ENCODE measurements at regions not wholly inside any gene's neighbourhood (a gene's known extent, or its start where the extent isn't known, plus 50 kb on each side); places are given as distances from the start of the nearest gene placed in this dataset.

- Histone ChIP-seq H3K4me1 (ENCODE audit: control insufficient read depth in 1 of 2, insufficient read depth in 2 of 2, low read length in 2 of 2) (no peaks in the 10 kb centered on the region), H3K27ac (ENCODE audit: low read length) (no peak overlapping the region), H3K36me3 (ENCODE audit: control insufficient read depth in 1 of 2, insufficient read depth in 2 of 2, low read length in 2 of 2) (no peaks in the 10 kb centered on the region)
These were observed 147.1 kb upstream of the GHITM start for GRCh38 chr10:83991986-83992753.

GRCh38 chr10:83994325-83994724 lies 145.0 kb upstream of the GHITM start:
- Histone ChIP-seq H3K4me3 (ENCODE audit: low read depth in 1 of 2, low read length in 2 of 2) (no peak overlapping the region), H3K27ac (ENCODE audit: low read length) (no peak overlapping the region), H3K27me3 (ENCODE audit: low read depth, low read length) (no peaks in the 10 kb centered on the region), H3K9me3 (ENCODE audit: control insufficient read depth in 1 of 2, low read length in 2 of 2) (no peaks in the 10 kb centered on the region), H3K4me1 (ENCODE audit: control insufficient read depth in 1 of 2, insufficient read depth in 2 of 2, low read length in 2 of 2) (no peaks in the 10 kb centered on the region), H3K36me3 (ENCODE audit: control insufficient read depth in 1 of 2, insufficient read depth in 2 of 2, low read length in 2 of 2) (no peaks in the 10 kb centered on the region)

More at GRCh38 chr10:83991986-83992753, 147.1 kb upstream of the GHITM start:
- Histone ChIP-seq H3K4me3 (ENCODE audit: low read depth in 1 of 2, low read length in 2 of 2) (no peak overlapping the region), H3K9me3 (ENCODE audit: control insufficient read depth in 1 of 2, low read length in 2 of 2) (no peaks in the 10 kb centered on the region), H3K27me3 (ENCODE audit: low read depth, low read length) (no peaks in the 10 kb centered on the region)

DNA sequence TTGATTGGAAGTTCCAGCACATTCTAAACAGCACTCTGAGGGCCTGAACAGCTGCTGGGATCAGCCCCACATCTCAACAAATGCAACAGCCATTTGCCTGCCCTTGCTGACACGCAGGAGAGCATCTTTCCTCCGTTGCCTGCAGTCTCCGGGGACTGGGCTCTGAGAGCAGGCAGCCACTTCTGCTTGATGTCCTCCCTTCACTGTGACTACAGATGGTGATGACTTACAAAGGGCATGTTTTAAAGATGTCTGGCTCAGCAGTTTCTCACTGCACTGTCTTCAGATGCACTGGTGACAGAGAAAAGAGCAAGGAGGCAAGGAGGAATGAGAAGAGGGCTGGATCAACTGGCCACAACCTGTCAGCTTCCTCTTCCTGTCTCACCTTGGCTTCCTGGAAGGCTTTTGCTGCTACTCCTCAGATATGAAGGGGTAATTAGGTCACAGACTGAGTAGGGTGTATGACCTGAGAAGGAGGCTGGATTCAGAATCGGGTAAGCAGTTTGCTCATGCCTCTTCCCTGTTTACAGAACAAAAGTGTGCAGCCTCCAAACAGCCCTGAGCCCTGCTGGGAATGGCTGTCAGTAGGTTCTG lies 143.5 kb upstream of the GHITM start:
- H3K9me3 ChIP-seq (ENCODE audit: control insufficient read depth in 1 of 2, low read length in 2 of 2): no peaks in the 10 kb centered on the region
- no peaks in the 10 kb centered on the region for H3K27me3 ChIP-seq (ENCODE audit: low read depth, low read length)
- H3K4me1 ChIP-seq (ENCODE audit: control insufficient read depth in 1 of 2, insufficient read depth in 2 of 2, low read length in 2 of 2): no peaks in the 10 kb centered on the region
- no peak overlapping the region for H3K27ac ChIP-seq (ENCODE audit: low read length)
- H3K4me3 ChIP-seq (ENCODE audit: low read depth in 1 of 2, low read length in 2 of 2): no peak overlapping the region
- no peaks in the 10 kb centered on the region for H3K36me3 ChIP-seq (ENCODE audit: control insufficient read depth in 1 of 2, insufficient read depth in 2 of 2, low read length in 2 of 2)

GRCh38 chr10:84004221-84004620 lies 135.1 kb upstream of the GHITM start:
- no peaks in the 10 kb centered on the region for H3K36me3 ChIP-seq (ENCODE audit: control insufficient read depth in 1 of 2, insufficient read depth in 2 of 2, low read length in 2 of 2)
- H3K4me1 ChIP-seq (ENCODE audit: control insufficient read depth in 1 of 2, insufficient read depth in 2 of 2, low read length in 2 of 2): no peaks in the 10 kb centered on the region
- no peak overlapping the region for H3K27ac ChIP-seq (ENCODE audit: low read length)
- no peak overlapping the region for H3K4me3 ChIP-seq (ENCODE audit: low read depth in 1 of 2, low read length in 2 of 2)
- no peaks in the 10 kb centered on the region for H3K9me3 ChIP-seq (ENCODE audit: control insufficient read depth in 1 of 2, low read length in 2 of 2)
- no peaks in the 10 kb centered on the region for H3K27me3 ChIP-seq (ENCODE audit: low read depth, low read length)

DNA sequence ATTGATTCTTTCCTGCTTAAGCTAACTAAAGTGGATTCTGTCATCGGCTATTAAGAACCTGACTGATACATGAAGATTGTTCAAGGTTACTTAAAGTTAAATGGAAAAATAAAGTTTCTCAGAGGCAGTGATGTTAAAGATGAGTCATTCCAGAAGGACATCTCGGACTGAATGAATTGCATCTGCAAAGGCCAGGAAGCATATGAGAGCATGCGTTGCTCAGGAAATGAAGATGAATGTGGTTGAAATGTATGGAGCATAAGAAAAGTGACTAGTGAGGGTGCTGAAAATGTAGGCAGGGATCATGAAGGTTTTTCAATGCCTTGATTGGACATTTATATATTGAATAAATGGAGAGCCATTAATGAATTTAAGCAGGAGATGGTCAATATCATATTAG lies 133.9 kb upstream of the GHITM start:
- Histone ChIP-seq H3K27ac (ENCODE audit: low read length) (no peak overlapping the region), H3K4me1 (ENCODE audit: control insufficient read depth in 1 of 2, insufficient read depth in 2 of 2, low read length in 2 of 2) (no peaks in the 10 kb centered on the region), H3K9me3 (ENCODE audit: control insufficient read depth in 1 of 2, low read length in 2 of 2) (no peaks in the 10 kb centered on the region), H3K27me3 (ENCODE audit: low read depth, low read length) (no peaks in the 10 kb centered on the region), H3K36me3 (ENCODE audit: control insufficient read depth in 1 of 2, insufficient read depth in 2 of 2, low read length in 2 of 2) (no peaks in the 10 kb centered on the region), H3K4me3 (ENCODE audit: low read depth in 1 of 2, low read length in 2 of 2) (no peak overlapping the region)

DNA sequence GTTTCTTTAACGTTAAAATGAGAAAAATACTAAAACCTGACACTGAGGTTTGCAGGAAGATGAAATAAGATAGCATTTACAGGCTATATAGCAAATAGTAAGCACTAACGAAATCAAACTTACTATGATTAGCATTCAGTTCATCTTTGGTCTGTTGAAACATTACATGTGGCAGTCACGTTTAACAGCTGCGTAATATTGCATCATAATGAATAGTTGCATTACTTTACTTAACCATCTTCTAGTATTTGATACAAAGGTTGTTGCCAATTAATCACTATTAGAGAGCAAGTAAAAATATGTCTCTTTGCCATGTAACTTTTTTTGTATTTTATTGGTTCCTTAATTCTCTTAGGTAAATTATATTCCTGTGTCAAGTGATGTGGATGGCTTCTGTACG lies 131.8 kb upstream of the GHITM start:
- H3K9me3 ChIP-seq (ENCODE audit: control insufficient read depth in 1 of 2, low read length in 2 of 2): no peaks in the 10 kb centered on the region
- H3K36me3 ChIP-seq (ENCODE audit: control insufficient read depth in 1 of 2, insufficient read depth in 2 of 2, low read length in 2 of 2): no peaks in the 10 kb centered on the region
- no peak overlapping the region for H3K4me3 ChIP-seq (ENCODE audit: low read depth in 1 of 2, low read length in 2 of 2)
- no peak overlapping the region for H3K27ac ChIP-seq (ENCODE audit: low read length)
- H3K4me1 ChIP-seq (ENCODE audit: control insufficient read depth in 1 of 2, insufficient read depth in 2 of 2, low read length in 2 of 2): no peaks in the 10 kb centered on the region
- no peaks in the 10 kb centered on the region for H3K27me3 ChIP-seq (ENCODE audit: low read depth, low read length)

DNA sequence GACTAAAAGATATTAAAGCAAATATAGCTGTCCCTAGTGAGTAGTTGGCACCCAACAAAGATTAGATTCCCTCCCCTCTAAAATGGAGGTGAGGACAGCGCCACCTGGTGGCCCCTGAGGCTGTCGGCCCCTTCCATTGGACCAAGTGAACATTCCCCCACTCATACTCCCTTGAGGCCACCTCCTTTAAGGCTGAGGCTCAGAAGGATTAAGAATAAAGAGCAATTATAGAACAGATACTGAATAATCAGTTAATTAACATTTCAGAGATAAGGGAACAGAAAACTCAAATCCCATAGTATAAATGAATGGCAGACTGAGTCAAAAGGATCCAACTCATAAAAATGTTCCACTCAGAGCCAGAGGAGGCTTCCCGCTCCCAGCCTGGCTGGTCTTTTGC lies 130.4 kb upstream of the GHITM start:
- H3K27me3 ChIP-seq (ENCODE audit: low read depth, low read length): no peaks in the 10 kb centered on the region
- H3K4me3 ChIP-seq (ENCODE audit: low read depth in 1 of 2, low read length in 2 of 2): no peak overlapping the region
- no peak overlapping the region for H3K27ac ChIP-seq (ENCODE audit: low read length)
- no peaks in the 10 kb centered on the region for H3K9me3 ChIP-seq (ENCODE audit: control insufficient read depth in 1 of 2, low read length in 2 of 2)
- no peaks in the 10 kb centered on the region for H3K4me1 ChIP-seq (ENCODE audit: control insufficient read depth in 1 of 2, insufficient read depth in 2 of 2, low read length in 2 of 2)
- no peaks in the 10 kb centered on the region for H3K36me3 ChIP-seq (ENCODE audit: control insufficient read depth in 1 of 2, insufficient read depth in 2 of 2, low read length in 2 of 2)

DNA sequence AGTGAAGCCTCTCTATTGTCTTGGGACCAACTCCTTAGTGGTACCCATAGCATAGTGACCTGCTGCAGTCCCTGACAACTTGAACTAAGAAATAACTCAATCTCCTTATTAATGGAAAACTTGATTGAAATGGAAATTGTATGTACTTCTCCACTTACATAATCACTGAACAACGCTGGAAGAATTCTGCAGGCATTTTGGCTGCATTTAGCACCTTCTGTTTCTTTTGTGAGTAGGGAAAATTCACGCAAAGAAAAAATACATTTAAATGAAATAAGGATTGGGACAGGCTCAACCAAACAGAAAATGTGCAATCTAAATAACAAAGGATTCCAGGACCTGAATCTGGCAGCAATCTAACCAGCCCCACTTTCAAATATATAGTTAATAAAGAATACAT lies 126.9 kb upstream of the GHITM start:
- no peak overlapping the region for H3K4me3 ChIP-seq (ENCODE audit: low read depth in 1 of 2, low read length in 2 of 2)
- no peaks in the 10 kb centered on the region for H3K27me3 ChIP-seq (ENCODE audit: low read depth, low read length)
- no peaks in the 10 kb centered on the region for H3K36me3 ChIP-seq (ENCODE audit: control insufficient read depth in 1 of 2, insufficient read depth in 2 of 2, low read length in 2 of 2)
- no peaks in the 10 kb centered on the region for H3K9me3 ChIP-seq (ENCODE audit: control insufficient read depth in 1 of 2, low read length in 2 of 2)
- no peaks in the 10 kb centered on the region for H3K4me1 ChIP-seq (ENCODE audit: control insufficient read depth in 1 of 2, insufficient read depth in 2 of 2, low read length in 2 of 2)
- H3K27ac ChIP-seq (ENCODE audit: low read length): no peak overlapping the region

DNA sequence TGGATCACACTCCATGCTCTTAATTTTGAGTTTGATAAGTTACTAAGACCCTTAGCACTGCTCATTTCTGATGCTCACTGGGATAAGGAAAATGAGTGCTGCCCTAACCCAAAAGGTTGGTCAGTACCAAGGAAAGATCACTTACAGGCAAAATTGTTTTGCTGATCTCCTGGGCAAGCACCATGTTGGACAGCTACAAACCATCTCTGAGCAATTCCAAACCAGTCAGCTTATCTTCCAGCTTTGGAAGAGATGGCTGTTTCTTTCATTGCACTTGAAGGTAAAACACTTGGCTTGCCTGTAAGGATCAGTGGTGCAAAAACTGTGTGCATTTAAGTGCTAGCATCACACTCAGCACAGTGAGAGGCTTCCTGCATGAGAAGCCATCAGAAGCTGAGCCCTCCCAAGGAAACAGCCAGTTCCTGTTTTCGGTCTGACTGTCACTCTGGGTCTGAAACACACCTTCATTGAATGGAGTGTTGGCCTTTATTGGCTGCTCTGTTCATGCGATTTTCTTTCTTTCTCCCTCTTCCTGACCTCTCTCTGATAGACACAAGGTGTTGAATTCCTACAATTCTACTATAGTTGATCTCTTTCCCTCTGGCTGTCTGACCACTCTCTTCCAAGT lies 126.4 kb upstream of the GHITM start:
- no peaks in the 10 kb centered on the region for H3K36me3 ChIP-seq (ENCODE audit: control insufficient read depth in 1 of 2, insufficient read depth in 2 of 2, low read length in 2 of 2)
- H3K27me3 ChIP-seq (ENCODE audit: low read depth, low read length): no peaks in the 10 kb centered on the region
- H3K4me1 ChIP-seq (ENCODE audit: control insufficient read depth in 1 of 2, insufficient read depth in 2 of 2, low read length in 2 of 2): no peaks in the 10 kb centered on the region
- no peak overlapping the region for H3K4me3 ChIP-seq (ENCODE audit: low read depth in 1 of 2, low read length in 2 of 2)
- H3K27ac ChIP-seq (ENCODE audit: low read length): no peak overlapping the region
- no peaks in the 10 kb centered on the region for H3K9me3 ChIP-seq (ENCODE audit: control insufficient read depth in 1 of 2, low read length in 2 of 2)

DNA sequence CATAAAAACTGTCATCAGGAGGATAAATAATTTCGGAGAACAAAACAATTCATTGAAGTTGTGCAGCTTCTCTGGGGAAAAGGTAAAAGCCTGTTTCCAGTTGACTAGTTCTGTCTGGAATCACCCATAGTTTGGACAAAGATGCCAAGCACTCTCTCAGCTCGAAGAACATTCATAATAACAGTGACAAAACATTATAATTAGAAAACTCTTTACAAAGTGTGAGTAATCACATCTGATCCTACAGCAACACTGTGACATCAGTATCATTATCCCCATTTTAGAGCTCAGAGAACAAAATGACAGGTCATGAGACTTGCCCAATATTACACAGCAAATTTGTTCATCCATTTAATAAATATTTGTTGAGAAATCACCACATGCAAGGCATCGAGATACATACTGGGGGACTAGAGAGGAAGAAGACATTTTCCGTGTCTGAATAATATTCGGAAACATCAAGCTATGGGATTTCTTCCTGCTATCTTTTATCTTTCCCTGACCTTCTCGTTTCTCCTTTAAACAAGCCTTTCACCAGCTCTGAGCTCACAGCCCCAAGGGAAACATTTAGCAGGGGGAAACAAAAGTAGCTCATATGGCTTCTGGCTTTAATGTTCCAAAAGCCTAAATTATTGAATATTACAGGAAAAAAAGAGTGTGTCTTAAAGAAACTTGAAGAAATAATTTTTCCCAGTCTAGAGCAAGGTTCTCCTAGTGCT lies 123.3 kb upstream of the GHITM start:
- no peaks in the 10 kb centered on the region for H3K36me3 ChIP-seq (ENCODE audit: control insufficient read depth in 1 of 2, insufficient read depth in 2 of 2, low read length in 2 of 2)
- H3K27me3 ChIP-seq (ENCODE audit: low read depth, low read length): no peaks in the 10 kb centered on the region
- H3K9me3 ChIP-seq (ENCODE audit: control insufficient read depth in 1 of 2, low read length in 2 of 2): peaks cover 0 to 5% of the 10 kb centered on the region in 2 donors
- H3K4me1 ChIP-seq (ENCODE audit: control insufficient read depth in 1 of 2, insufficient read depth in 2 of 2, low read length in 2 of 2): no peaks in the 10 kb centered on the region
- no peak overlapping the region for H3K27ac ChIP-seq (ENCODE audit: low read length)
- no peak overlapping the region for H3K4me3 ChIP-seq (ENCODE audit: low read depth in 1 of 2, low read length in 2 of 2)

GRCh38 chr10:84018826-84019225 lies 120.5 kb upstream of the GHITM start:
- no peak overlapping the region for H3K4me3 ChIP-seq (ENCODE audit: low read depth in 1 of 2, low read length in 2 of 2)
- no peaks in the 10 kb centered on the region for H3K27me3 ChIP-seq (ENCODE audit: low read depth, low read length)
- H3K36me3 ChIP-seq (ENCODE audit: control insufficient read depth in 1 of 2, insufficient read depth in 2 of 2, low read length in 2 of 2): no peaks in the 10 kb centered on the region
- H3K4me1 ChIP-seq (ENCODE audit: control insufficient read depth in 1 of 2, insufficient read depth in 2 of 2, low read length in 2 of 2): no peaks in the 10 kb centered on the region
- H3K27ac ChIP-seq (ENCODE audit: low read length): no peak overlapping the region
- H3K9me3 ChIP-seq (ENCODE audit: control insufficient read depth in 1 of 2, low read length in 2 of 2): peaks cover 0 to 7% of the 10 kb centered on the region in 2 donors

Measured in muscle layer of duodenum (tissue), 2 donors.